Smooth muscle cell (in vitro differentiated cells): ENCODE measurements at regions not wholly inside any gene's neighbourhood (a gene's known extent, or its start where the extent isn't known, plus 50 kb on each side); places are given as distances from the start of the nearest gene placed in this dataset.

ENCODE experiments used
- DNase-seq: peaks from one replicate; lab custom pipeline; 2025; ENCODE audit not compliant: unreplicated experiment; lab: John Stamatoyannopoulos, UW
- H2AFZ ChIP-seq: fragments of 200-600 bp; sonication (generic); 2 replicates; pipeline ENCODE4 v1.6.0; 2016; ENCODE audit warnings: antibody characterized with exemption, low read depth, mild to moderate bottlenecking
- H3F3A ChIP-seq: fragments of 200-600 bp; sonication (generic); 2 replicates; pipeline ENCODE4 v1.6.0; 2017; ENCODE audit warnings: antibody characterized with exemption, low read depth
- H3K27ac ChIP-seq: fragments of 200-600 bp; sonication (generic); 2 replicates; pipeline ENCODE4 v1.5.1; 2016; ENCODE audit warnings: low read depth, mild to moderate bottlenecking
- H3K27me3 ChIP-seq: fragments of 200-600 bp; sonication (generic); 2 replicates; pipeline ENCODE4 v1.6.1; 2016; ENCODE audit warnings: low read depth, mild to moderate bottlenecking
- H3K36me3 ChIP-seq: fragments of 200-600 bp; sonication (generic); 2 replicates; pipeline ENCODE4 v1.5.1; 2016; ENCODE audit warnings: low read depth
- H3K4me1 ChIP-seq: fragments of 200-600 bp; sonication (generic); 2 replicates; pipeline ENCODE4 v1.5.1; 2016; ENCODE audit warnings: low read depth
- H3K4me2 ChIP-seq: fragments of 200-600 bp; sonication (generic); 2 replicates; pipeline ENCODE4 v1.6.0; 2016; ENCODE audit warnings: mild to moderate bottlenecking
- H3K4me3 ChIP-seq: fragments of 200-600 bp; sonication (generic); 2 replicates; pipeline ENCODE4 v1.5.1; 2016; ENCODE audit warnings: mild to moderate bottlenecking
- H3K79me2 ChIP-seq: fragments of 200-600 bp; sonication (generic); 2 replicates; pipeline ENCODE4 v1.6.0; 2016; ENCODE audit warnings: low read depth, mild to moderate bottlenecking
- H3K9ac ChIP-seq: fragments of 200-600 bp; sonication (generic); 2 replicates; pipeline ENCODE4 v1.6.0; 2016; ENCODE audit warnings: low read depth
- H3K9me3 ChIP-seq: fragments of 200-600 bp; sonication (generic); replicated peaks from 2 replicates; pipeline ENCODE4 v1.5.1; 2016; ENCODE audit warnings: low read depth
- H4K20me1 ChIP-seq: fragments of 200-600 bp; sonication (generic); 2 replicates; pipeline ENCODE4 v1.6.0; 2016; ENCODE audit warnings: low read depth
- CTCF ChIP-seq: fragments of 200-600 bp; sonication (generic); IDR thresholded peaks from 2 replicates; pipeline ENCODE4 v1.5.1; 2017; ENCODE audit warnings: borderline replicate concordance, mild to moderate bottlenecking, antibody characterized with exemption; ENCODE audit not compliant: insufficient read depth, poor library complexity, severe bottlenecking
- whole genome bisulfite sequencing: methylation state at CpG from one replicate; pipeline ENCODE4 v1.1.7; 2016; ENCODE audit warnings: low lambda C conversion rate; 5-methylcytosine and 5-hydroxymethylcytosine counted together

- H3F3A ChIP-seq = no peaks in the 10 kb centered on the region
- H3K36me3 ChIP-seq = no peaks in the 10 kb centered on the region
- no peaks in the 10 kb centered on the region for H3K27me3 ChIP-seq
- no peaks in the 10 kb centered on the region for H4K20me1 ChIP-seq
- H3K9me3 ChIP-seq = no peaks in the 10 kb centered on the region
- WGBS = 89% methylated on average over 4 of the region's 4 CpGs
- TF ChIP-seq CTCF = no peak
- H2AFZ ChIP-seq = no peak overlapping the region
- no peak overlapping the region for H3K4me2 ChIP-seq
- no peaks in the 10 kb centered on the region for H3K4me1 ChIP-seq
- no peak for DNase-seq
- H3K79me2 ChIP-seq = no peaks in the 10 kb centered on the region
- no peak overlapping the region for H3K27ac ChIP-seq
- no peak overlapping the region for H3K9ac ChIP-seq
- no peak overlapping the region for H3K4me3 ChIP-seq
Observed at GRCh38 chr15:45827766-45828165, 192.9 kb downstream of the SQOR start.

GRCh38 chr15:45829336-45830153 is 194.7 kb downstream of the SQOR start:
- no peak overlapping the region for H3K9ac ChIP-seq
- no peak overlapping the region for H3K27ac ChIP-seq
- H3K79me2 ChIP-seq = no peaks in the 10 kb centered on the region
- 92% methylated on average over 15 of the region's 15 CpGs for WGBS
- H3K27me3 ChIP-seq = no peaks in the 10 kb centered on the region
- H3K9me3 ChIP-seq = no peaks in the 10 kb centered on the region
- H3K36me3 ChIP-seq = no peaks in the 10 kb centered on the region
- no peaks in the 10 kb centered on the region for H3K4me1 ChIP-seq
- H2AFZ ChIP-seq = no peak overlapping the region
- TF ChIP-seq CTCF = no peak
- H3K4me3 ChIP-seq = no peak overlapping the region
- DNase-seq = no peak
- no peak overlapping the region for H3K4me2 ChIP-seq
- H4K20me1 ChIP-seq = no peaks in the 10 kb centered on the region
- no peaks in the 10 kb centered on the region for H3F3A ChIP-seq

GRCh38 chr15:45831787-45832186 is 197.0 kb downstream of the SQOR start:
- no peaks in the 10 kb centered on the region for H4K20me1 ChIP-seq
- H3K79me2 ChIP-seq = no peaks in the 10 kb centered on the region
- H3K27ac ChIP-seq = no peak overlapping the region
- no peaks in the 10 kb centered on the region for H3K36me3 ChIP-seq
- no peaks in the 10 kb centered on the region for H3K9me3 ChIP-seq
- DNase-seq = no peak
- 81% methylated on average over 6 of the region's 6 CpGs for WGBS
- H3K4me3 ChIP-seq = no peak overlapping the region
- H3K4me1 ChIP-seq = no peaks in the 10 kb centered on the region
- H3F3A ChIP-seq = no peaks in the 10 kb centered on the region
- no peak overlapping the region for H2AFZ ChIP-seq
- H3K4me2 ChIP-seq = no peak overlapping the region
- TF ChIP-seq CTCF = no peak
- no peak overlapping the region for H3K9ac ChIP-seq
- H3K27me3 ChIP-seq = no peaks in the 10 kb centered on the region

- no peak for TF ChIP-seq CTCF
- H3F3A ChIP-seq = no peaks in the 10 kb centered on the region
- H4K20me1 ChIP-seq = no peaks in the 10 kb centered on the region
- no peaks in the 10 kb centered on the region for H3K36me3 ChIP-seq
- WGBS = 98% methylated on average over 3 of the region's 3 CpGs
- no peaks in the 10 kb centered on the region for H3K9me3 ChIP-seq
- no peaks in the 10 kb centered on the region for H3K4me1 ChIP-seq
- H3K4me2 ChIP-seq = no peak overlapping the region
- H3K79me2 ChIP-seq = no peaks in the 10 kb centered on the region
- no peak for DNase-seq
- no peaks in the 10 kb centered on the region for H3K27me3 ChIP-seq
- no peak overlapping the region for H3K9ac ChIP-seq
- H3K27ac ChIP-seq = no peak overlapping the region
- no peak overlapping the region for H3K4me3 ChIP-seq
- no peak overlapping the region for H2AFZ ChIP-seq
Observed at GRCh38 chr15:45834622-45835021, 199.8 kb downstream of the SQOR start.
